Activated CD4-positive, alpha-beta T cell treated with anti-CD3 and anti-CD28 coated beads, Interleukin-2, amount 50 U/mL, for 48 hours (primary cell): ENCODE measurements at regions not wholly inside any gene's neighbourhood (a gene's known extent, or its start where the extent isn't known, plus 50 kb on each side); places are given as distances from the start of the nearest gene placed in this dataset.

Source experiments
- DNase-seq, 2 experiments: peaks; one replicate each; pipeline ENCODE4 v3.0.0-alpha.2; 2020

DNA sequence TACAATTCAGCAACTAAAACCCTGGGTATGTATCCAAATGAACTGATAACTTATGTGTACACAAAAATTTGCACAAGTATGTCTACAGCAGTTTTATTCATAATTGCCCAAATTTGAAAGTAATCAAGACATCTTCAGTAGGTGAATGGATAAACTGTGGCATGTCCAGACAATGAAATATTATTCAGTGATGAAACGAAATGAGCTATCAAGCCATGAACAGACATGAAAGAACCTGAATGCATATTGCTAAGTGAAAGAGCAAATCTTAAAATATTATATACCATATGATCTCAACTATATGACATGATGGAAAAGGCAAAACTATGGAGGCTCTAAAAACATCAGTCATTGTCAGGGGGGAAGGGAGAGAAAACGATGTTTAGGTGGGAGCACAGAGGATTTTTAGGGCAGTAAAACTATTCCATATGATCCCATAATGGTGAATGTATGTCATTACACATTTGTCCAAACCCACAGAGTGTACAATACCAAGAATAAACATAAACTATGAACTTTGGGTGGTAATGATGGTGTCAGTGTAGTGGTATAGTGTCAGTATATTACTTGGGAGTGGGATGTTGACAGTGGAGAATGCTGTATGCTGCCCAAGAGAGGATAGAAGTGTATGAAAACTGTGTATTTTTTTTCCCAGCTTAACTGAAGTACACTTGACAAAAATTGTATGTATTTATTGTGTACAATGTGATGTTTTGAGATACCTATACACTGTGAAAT, 92.8 kb upstream of the PPP2R5A start:
- no peak for DNase-seq

GRCh38 chr1:212196355-212196754, 88.9 kb upstream of the PPP2R5A start:
- no peak for DNase-seq

DNA sequence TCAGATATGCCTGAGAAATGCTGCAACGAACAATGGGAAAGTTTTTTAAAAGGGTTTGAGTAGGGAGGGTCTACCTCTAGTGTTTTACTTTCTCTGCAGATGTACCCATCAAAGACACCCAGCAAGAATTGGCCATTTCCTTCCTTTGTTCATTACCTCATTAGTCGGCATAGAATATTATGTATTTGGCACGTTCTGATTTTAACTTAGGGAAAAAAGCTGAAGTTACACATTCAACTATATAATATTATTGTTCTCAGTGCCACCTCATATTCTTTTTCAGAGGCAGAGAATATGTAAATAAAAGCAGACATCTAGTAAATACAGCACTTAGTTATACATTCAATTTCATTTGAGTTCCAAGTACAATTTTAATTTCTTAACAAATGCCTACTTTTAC, 83.7 kb upstream of the PPP2R5A start:
- no peak for DNase-seq

DNA sequence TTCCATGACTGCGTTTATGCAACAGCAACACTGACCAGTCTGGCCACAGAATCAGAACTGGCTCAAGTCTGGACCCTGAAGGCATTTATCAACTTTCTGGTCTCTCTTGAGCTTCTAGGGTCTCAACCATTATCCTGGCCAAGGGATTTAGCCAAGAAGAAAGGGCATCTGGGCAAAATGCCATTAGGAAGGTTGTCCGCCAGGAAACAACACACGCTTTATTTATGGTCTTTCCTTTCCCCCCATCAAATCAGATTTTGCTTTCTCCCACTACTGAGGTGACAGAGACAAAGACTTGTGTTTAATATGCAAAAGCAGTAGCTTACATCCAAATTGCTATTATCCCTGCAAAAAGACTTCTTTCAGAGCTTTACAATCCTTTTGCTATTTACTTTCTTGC, 81.6 kb upstream of the PPP2R5A start:
- no peak for DNase-seq

DNA sequence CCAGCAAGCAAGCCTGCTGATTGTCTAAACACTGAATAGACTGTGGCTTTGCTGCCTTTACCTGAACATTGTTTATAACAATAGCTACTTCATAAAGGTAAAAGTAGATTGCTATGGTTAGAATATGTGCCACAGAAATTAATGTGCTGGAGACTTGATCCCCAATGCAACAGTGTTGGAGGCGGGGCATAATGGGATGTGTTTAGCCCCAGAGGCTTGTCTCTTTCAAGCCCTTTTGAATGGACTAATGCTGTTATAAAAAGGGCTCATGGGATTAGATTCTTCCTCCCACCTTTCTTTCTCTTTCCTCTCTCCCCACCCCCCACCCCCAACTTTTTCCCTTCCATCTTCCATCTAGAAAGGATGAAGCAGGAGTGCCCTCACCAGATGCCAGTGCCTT, 80.2 kb upstream of the PPP2R5A start:
- no peak for DNase-seq

- DNase-seq: no peak
Observed at GRCh38 chr1:212205843-212206242, 79.4 kb upstream of the PPP2R5A start.

DNA sequence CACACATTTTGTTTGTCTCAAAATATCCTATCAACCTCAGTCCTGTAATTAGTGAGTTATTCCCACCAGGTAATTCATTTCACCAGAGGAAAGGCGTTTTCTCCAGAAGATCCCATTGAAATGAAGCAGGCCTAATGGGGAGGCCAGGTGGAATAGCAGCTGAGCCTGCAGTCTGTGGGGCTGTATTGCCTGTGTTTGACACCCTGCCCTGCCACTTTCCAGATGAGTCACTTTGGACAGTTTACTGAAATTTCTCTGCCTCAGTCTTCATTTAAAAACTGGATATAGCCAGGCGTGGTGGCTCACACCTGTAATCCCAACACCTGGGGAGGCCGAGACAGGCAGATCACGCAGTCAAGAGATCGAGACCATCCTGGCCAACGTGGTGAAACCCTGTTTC, 78.1 kb upstream of the PPP2R5A start:
- no peak for DNase-seq

GRCh38 chr1:212207822-212208520, 77.2 kb upstream of the PPP2R5A start:
- no peak for DNase-seq

GRCh38 chr1:212208978-212209644, 76.1 kb upstream of the PPP2R5A start:
- no peak for DNase-seq

- DNase-seq: no peak
Observed at GRCh38 chr1:212211371-212211770, 73.8 kb upstream of the PPP2R5A start.

DNA sequence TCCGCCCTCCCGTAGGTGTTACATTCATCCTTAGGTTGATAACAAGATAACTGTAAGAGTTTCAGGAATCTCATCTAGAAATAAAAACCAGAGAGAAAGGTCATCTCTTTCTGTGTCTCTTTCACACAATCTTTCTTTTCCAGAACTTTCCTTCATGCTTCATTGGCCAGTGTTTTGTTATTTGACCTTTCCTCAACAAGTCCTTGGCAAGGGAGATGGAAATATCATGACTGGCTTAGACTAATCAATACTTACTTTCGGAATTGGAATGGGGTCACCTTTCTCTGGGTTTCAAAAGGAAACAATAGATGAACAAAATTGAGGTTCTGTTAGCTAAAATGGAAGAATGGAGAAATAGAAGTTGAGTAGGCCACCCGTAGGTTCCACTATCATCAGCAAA, 72.9 kb upstream of the PPP2R5A start:
- DNase-seq: no peak

- DNase-seq: no peak
Observed at GRCh38 chr1:212212906-212213305, 72.3 kb upstream of the PPP2R5A start.

- no peak for DNase-seq
Observed at GRCh38 chr1:212213784-212214183, 71.4 kb upstream of the PPP2R5A start.

- DNase-seq: no peak
Observed at GRCh38 chr1:212214325-212214724, 70.9 kb upstream of the PPP2R5A start.

DNA sequence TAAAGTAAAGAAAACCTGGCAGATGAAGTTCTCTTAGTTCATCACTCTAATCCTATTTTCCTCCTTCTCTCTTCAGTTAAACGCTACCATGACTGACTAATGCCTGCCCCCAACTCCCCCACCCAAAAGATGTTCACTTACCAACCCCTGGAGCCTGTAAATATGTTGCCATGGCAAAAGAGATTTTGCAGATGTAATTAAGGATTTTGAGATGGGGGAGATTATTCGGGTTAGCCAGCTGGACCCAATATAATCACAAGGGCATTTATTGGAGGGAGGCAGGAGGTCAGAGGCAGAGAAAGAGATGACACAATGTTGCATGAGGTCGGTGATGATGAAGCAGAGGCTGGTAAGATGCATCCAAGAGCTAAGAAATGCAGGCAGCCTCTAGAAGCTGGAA, 69.3 kb upstream of the PPP2R5A start:
- no peak for DNase-seq

DNA sequence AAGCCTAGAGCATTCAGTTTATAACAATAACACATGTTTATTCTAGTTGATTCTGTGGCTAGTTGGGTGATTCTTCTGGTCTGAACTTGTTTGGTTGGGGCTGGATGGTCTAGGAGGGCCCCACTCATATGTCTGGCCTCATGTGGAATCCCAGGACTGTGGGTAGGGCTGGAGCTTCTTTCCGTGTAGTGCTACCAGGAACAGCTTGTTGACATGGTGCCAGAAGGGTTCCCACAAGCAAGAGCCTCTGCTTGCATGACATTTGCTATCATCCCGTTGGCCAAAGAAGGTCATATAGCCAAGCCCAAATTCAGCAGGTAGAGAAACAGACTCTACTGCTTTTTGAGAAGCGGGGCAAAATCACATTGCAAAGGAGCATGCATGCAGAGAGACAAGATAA, 67.6 kb upstream of the PPP2R5A start:
- no peak for DNase-seq

DNA sequence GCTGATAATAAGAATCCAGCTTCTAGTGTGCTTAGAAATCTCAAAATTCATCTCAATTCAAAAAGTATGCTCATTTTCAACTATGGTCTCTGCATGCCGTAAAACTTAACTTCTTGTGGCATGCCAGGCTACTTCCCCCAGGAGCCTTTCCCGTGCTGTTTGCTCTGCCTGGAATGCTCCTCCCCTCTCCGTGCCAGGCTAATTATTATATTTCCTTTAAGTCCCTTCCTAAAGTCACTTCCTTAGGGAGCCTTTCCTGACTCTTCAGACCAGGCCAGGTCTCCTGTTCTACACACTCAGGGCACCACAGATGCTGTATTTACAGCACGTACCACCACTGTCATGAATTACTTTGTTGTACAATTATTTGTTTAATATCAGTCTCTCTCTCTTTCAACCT, 67.1 kb upstream of the PPP2R5A start:
- DNase-seq: no peak

DNA sequence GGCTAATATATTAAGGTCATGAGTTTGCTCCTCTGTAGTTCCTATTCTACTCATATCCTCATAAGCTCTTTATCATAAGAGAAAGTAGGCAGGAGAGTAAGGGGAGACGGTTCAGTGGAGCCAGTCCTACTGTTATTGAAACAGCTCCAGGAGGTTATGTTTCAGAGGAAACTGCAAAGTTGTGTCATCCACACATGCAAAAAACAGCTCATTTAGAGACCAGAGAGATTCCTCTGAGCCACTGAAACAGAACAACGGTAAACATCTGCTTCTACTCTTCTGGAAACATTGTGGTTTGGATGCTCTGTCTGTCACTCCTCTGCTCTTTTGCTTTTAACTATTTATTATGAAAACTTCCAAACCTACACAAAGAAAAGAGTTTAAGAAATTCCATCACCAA, 66.3 kb upstream of the PPP2R5A start:
- DNase-seq: no peak

GRCh38 chr1:212219679-212220463, 65.3 kb upstream of the PPP2R5A start:
- DNase-seq: no peak

DNA sequence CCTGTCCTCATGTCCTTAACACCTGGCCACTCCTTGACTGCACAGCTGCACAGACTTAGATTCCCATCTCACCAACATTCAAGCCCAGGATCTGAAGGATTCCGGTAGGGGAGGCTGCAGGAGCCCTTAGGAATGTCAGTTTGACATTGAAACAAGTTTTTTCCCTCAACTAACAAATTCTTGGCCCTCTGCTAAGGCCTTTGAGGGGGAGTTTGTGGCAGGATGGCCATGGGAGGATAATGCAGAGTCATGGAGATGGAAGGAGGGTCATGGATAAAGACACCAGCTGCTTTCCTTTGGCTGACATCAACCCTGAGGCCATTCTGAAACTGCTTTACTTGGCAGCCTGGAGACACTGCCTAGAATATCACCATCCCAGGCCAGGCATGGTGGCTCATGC, 63.4 kb upstream of the PPP2R5A start:
- DNase-seq: no peak

- no peak for DNase-seq
Observed at GRCh38 chr1:212224102-212224501, 61.1 kb upstream of the PPP2R5A start.

- DNase-seq: no peak
Observed at GRCh38 chr1:212225416-212225815, 59.8 kb upstream of the PPP2R5A start.

DNA sequence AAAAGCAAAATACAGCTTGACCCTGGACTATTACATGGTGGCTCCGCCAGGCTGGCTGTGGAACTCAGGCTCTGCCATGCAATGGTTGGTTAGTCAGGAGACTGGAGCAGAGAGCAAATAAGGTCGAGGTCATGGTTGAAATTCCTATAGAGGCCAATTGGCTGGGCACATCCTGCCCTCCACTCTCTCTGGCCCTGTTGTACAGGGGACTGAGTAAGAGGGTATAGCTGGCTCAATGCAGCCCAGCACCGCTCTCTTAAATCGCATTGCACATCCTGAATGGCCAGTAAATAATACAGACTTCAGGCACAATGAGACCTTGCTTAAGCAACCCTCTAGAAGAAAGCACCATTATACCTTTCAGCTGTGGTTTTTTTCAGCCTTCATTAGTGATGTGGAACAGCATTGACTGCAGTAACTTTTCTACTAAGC, 59.3 kb upstream of the PPP2R5A start:
- no peak for DNase-seq
